GM23338 (cell line): ENCODE measurements at regions not wholly inside any gene's neighbourhood (a gene's known extent, or its start where the extent isn't known, plus 50 kb on each side); places are given as distances from the start of the nearest gene placed in this dataset.

ENCODE experiments used
- ATAC-seq: fragments of 200-7000 bp; cut with Tn5 transposase; 3 replicates; pipeline ENCODE4 v1.9.1; 2020
- DNase-seq: peaks from one replicate; pipeline ENCODE4 v3.0.0-alpha.2; 2015; ENCODE audit warnings: low spot score
- H2AFZ ChIP-seq: fragments of 200-600 bp; sonication (generic); 2 replicates; pipeline ENCODE4 v1.8.0; 2016; ENCODE audit warnings: antibody characterized with exemption, mild to moderate bottlenecking, moderate library complexity
- H3F3A ChIP-seq: fragments of 200-600 bp; sonication (generic); replicated peaks from 2 replicates; pipeline ENCODE4 v1.8.0; 2017; ENCODE audit warnings: antibody characterized with exemption, mixed run types, low read depth
- H3K27ac ChIP-seq: fragments of 200-600 bp; sonication (generic); 2 replicates; pipeline ENCODE4 v1.6.1; 2016; ENCODE audit warnings: low read depth
- H3K27me3 ChIP-seq: fragments of 200-600 bp; sonication (generic); 2 replicates; pipeline ENCODE4 v1.8.0; 2016; ENCODE audit warnings: mild to moderate bottlenecking, mixed run types, moderate library complexity; ENCODE audit not compliant: insufficient read depth
- H3K36me3 ChIP-seq: fragments of 200-600 bp; sonication (generic); 2 replicates; pipeline ENCODE4 v1.8.0; 2016; ENCODE audit warnings: mild to moderate bottlenecking; ENCODE audit not compliant: insufficient read depth
- H3K4me1 ChIP-seq: fragments of 200-600 bp; sonication (generic); 2 replicates; pipeline ENCODE4 v1.8.0; 2016; ENCODE audit warnings: mild to moderate bottlenecking, moderate library complexity; ENCODE audit not compliant: insufficient read depth
- H3K4me2 ChIP-seq: fragments of 200-600 bp; sonication (generic); 2 replicates; pipeline ENCODE4 v1.7.1; 2017; ENCODE audit warnings: mixed run types
- H3K4me3 ChIP-seq: fragments of 200-600 bp; sonication (generic); 2 replicates; pipeline ENCODE4 v1.6.1; 2016; ENCODE audit warnings: mixed run types
- H3K79me2 ChIP-seq: fragments of 200-600 bp; sonication (generic); replicated peaks from 2 replicates; pipeline ENCODE4 v1.8.0; 2017; ENCODE audit warnings: mild to moderate bottlenecking; ENCODE audit not compliant: insufficient read depth
- H3K9me2 ChIP-seq: fragments of 200-600 bp; sonication (generic); 2 replicates; pipeline ENCODE4 v1.8.0; 2017; ENCODE audit not compliant: insufficient read depth
- H4K20me1 ChIP-seq: fragments of 200-600 bp; sonication (generic); replicated peaks from 2 replicates; pipeline ENCODE4 v1.8.0; 2017; ENCODE audit warnings: mild to moderate bottlenecking; ENCODE audit not compliant: insufficient read depth
- H3K27ac Mint-ChIP-seq: 2 replicates; pipeline ENCODE4 v1.8.0; 2020; ENCODE audit warnings: inconsistent platforms, mild to moderate bottlenecking, moderate library complexity, mixed read lengths
- H3K27me3 Mint-ChIP-seq: 3 replicates; pipeline ENCODE4 v1.8.0; 2022; ENCODE audit warnings: low read depth, mild to moderate bottlenecking, moderate library complexity, mixed read lengths, inconsistent platforms; ENCODE audit not compliant: insufficient read depth, poor library complexity
- H3K36me3 Mint-ChIP-seq: 3 replicates; pipeline ENCODE4 v1.8.0; 2021; ENCODE audit warnings: low read depth, mild to moderate bottlenecking, inconsistent platforms, moderate library complexity, mixed read lengths
- H3K4me1 Mint-ChIP-seq: 3 replicates; pipeline ENCODE4 v1.8.0; 2020; ENCODE audit warnings: mild to moderate bottlenecking, inconsistent platforms, mixed read lengths
- H3K4me3 Mint-ChIP-seq: 3 replicates; pipeline ENCODE4 v1.8.0; 2021; ENCODE audit warnings: moderate library complexity, mild to moderate bottlenecking, inconsistent platforms, mixed read lengths
- H3K9me3 Mint-ChIP-seq: 3 replicates; pipeline ENCODE4 v1.8.0; 2020; ENCODE audit warnings: moderate library complexity, mild to moderate bottlenecking, inconsistent platforms, mixed read lengths
- CREB1 ChIP-seq: fragments of 250-450 bp; sonication (Bioruptor Pico); IDR thresholded peaks from 2 replicates; pipeline ENCODE4 v1.5.0; 2020; ENCODE audit warnings: low read depth, mild to moderate bottlenecking, moderate library complexity
- EZH2 ChIP-seq: fragments of 200-600 bp; sonication (generic); IDR thresholded peaks from one replicate; pipeline ENCODE4 v1.8.0; 2017; ENCODE audit warnings: antibody characterized with exemption, mild to moderate bottlenecking, low read depth; ENCODE audit not compliant: unreplicated experiment
- ZNF331 ChIP-seq: fragments of 250-450 bp; sonication (Bioruptor Pico); IDR thresholded peaks from 2 replicates; pipeline ENCODE4 v1.5.0; 2020; ENCODE audit warnings: low read depth, mild to moderate bottlenecking, moderate library complexity
- TF ChIP-seq, protein P1 (sequence below): IDR thresholded peaks from one replicate; pipeline ENCODE4 v1.6.1; 2018; ENCODE audit warnings: antibody characterized with exemption; ENCODE audit not compliant: unreplicated experiment
- TF ChIP-seq, protein P2 (sequence below), 2 experiments: fragments of 200-600 bp in 1 of 2; sonication (generic) in 1 of 2; conservative IDR thresholded peaks; 2 replicates each; pipeline versions ENCODE4 v1.5.1 to v1.6.1; 2016 to 2017; ENCODE audit warnings: antibody characterized with exemption in 2 of 2, low read depth in 2 of 2, mild to moderate bottlenecking in 2 of 2, moderate library complexity in 1 of 2
- TF ChIP-seq, protein P3 (sequence below): fragments of 250-450 bp; sonication (Bioruptor Pico); IDR thresholded peaks from 2 replicates; pipeline ENCODE4 v1.5.0; 2020; ENCODE audit warnings: mild to moderate bottlenecking, moderate library complexity
- TF ChIP-seq, protein P4 (sequence below): IDR thresholded peaks from 2 replicates; pipeline ENCODE4 v1.6.1; 2016; ENCODE audit warnings: antibody characterized with exemption

DNA sequence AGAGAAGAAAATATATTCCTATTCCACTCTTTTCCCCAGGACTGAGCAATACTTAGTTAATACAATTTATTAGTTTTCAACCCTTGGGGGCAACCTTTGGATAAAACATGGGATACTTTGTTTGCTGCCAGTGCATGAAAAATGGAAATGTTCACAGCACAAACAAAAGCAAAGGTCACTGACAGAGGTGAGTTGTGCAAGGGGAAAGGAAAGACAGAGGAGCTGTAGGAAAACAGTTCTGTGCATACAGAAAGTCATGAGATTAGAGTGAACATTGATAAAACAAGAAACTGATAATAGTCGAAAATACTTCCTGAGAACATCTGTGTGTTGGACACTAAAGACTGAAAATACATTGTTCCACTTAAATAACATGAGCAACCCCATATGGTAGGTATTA, 779.8 kb downstream of the TLE4 start (continued):
- TF ChIP-seq CREB1 (CRISPR knock-in tag) (no peak), ZNF331 (CRISPR knock-in tag) (no peak)
- TF ChIP-seq, protein P1, sequence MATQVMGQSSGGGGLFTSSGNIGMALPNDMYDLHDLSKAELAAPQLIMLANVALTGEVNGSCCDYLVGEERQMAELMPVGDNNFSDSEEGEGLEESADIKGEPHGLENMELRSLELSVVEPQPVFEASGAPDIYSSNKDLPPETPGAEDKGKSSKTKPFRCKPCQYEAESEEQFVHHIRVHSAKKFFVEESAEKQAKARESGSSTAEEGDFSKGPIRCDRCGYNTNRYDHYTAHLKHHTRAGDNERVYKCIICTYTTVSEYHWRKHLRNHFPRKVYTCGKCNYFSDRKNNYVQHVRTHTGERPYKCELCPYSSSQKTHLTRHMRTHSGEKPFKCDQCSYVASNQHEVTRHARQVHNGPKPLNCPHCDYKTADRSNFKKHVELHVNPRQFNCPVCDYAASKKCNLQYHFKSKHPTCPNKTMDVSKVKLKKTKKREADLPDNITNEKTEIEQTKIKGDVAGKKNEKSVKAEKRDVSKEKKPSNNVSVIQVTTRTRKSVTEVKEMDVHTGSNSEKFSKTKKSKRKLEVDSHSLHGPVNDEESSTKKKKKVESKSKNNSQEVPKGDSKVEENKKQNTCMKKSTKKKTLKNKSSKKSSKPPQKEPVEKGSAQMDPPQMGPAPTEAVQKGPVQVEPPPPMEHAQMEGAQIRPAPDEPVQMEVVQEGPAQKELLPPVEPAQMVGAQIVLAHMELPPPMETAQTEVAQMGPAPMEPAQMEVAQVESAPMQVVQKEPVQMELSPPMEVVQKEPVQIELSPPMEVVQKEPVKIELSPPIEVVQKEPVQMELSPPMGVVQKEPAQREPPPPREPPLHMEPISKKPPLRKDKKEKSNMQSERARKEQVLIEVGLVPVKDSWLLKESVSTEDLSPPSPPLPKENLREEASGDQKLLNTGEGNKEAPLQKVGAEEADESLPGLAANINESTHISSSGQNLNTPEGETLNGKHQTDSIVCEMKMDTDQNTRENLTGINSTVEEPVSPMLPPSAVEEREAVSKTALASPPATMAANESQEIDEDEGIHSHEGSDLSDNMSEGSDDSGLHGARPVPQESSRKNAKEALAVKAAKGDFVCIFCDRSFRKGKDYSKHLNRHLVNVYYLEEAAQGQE: no peak
- TF ChIP-seq, protein P2, sequence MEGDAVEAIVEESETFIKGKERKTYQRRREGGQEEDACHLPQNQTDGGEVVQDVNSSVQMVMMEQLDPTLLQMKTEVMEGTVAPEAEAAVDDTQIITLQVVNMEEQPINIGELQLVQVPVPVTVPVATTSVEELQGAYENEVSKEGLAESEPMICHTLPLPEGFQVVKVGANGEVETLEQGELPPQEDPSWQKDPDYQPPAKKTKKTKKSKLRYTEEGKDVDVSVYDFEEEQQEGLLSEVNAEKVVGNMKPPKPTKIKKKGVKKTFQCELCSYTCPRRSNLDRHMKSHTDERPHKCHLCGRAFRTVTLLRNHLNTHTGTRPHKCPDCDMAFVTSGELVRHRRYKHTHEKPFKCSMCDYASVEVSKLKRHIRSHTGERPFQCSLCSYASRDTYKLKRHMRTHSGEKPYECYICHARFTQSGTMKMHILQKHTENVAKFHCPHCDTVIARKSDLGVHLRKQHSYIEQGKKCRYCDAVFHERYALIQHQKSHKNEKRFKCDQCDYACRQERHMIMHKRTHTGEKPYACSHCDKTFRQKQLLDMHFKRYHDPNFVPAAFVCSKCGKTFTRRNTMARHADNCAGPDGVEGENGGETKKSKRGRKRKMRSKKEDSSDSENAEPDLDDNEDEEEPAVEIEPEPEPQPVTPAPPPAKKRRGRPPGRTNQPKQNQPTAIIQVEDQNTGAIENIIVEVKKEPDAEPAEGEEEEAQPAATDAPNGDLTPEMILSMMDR (conservative IDR thresholded peaks at IDR 0.05; ENCODE audit: low read depth in 2 of 2): no peak

DNA sequence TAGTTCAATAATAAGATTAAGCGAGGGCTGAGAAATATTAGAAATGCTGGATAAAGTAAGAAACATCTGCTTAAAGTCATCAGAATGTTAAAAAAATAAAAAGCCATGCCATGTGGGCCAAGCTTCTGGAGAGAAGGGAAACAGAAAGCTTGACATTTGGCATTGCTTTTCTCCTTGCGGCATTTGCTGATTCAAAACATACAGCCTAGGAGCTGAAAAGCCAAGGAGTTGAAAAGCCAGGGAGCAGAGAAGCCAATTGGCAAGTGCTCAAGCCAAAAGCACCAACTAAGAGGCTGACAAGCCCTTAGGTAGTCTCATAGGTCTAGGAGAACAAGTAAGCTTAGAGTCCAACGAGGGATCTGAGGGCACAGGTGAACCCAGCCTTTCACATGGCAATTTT, 754.3 kb downstream of the TLE4 start:
- Mint-ChIP-seq H3K4me1 (no peaks in the 10 kb centered on the region), H3K27me3 (no peaks in the 10 kb centered on the region)
- H3K4me3 ChIP-seq: no peak overlapping the region

More for the DNA sequence above, 754.3 kb downstream of the TLE4 start:
- H3K4me1 ChIP-seq: no peaks in the 10 kb centered on the region
- H3K9me3 Mint-ChIP-seq: peaks cover 18% of the 10 kb centered on the region
- no peaks in the 10 kb centered on the region for H3K36me3 ChIP-seq
- DNase-seq (no peak), ATAC-seq (no peak)
- no peak overlapping the region for H3K27ac ChIP-seq
- H3K27me3 ChIP-seq: no peaks in the 10 kb centered on the region
- H3K36me3 Mint-ChIP-seq: peaks cover 9% of the 10 kb centered on the region; the same call in 2 of the 3 replicates
- no peak overlapping the region for H3K4me2 ChIP-seq
- H3F3A ChIP-seq: no peaks in the 10 kb centered on the region
- no peak for TF ChIP-seq EZH2
- TF ChIP-seq, protein P3, sequence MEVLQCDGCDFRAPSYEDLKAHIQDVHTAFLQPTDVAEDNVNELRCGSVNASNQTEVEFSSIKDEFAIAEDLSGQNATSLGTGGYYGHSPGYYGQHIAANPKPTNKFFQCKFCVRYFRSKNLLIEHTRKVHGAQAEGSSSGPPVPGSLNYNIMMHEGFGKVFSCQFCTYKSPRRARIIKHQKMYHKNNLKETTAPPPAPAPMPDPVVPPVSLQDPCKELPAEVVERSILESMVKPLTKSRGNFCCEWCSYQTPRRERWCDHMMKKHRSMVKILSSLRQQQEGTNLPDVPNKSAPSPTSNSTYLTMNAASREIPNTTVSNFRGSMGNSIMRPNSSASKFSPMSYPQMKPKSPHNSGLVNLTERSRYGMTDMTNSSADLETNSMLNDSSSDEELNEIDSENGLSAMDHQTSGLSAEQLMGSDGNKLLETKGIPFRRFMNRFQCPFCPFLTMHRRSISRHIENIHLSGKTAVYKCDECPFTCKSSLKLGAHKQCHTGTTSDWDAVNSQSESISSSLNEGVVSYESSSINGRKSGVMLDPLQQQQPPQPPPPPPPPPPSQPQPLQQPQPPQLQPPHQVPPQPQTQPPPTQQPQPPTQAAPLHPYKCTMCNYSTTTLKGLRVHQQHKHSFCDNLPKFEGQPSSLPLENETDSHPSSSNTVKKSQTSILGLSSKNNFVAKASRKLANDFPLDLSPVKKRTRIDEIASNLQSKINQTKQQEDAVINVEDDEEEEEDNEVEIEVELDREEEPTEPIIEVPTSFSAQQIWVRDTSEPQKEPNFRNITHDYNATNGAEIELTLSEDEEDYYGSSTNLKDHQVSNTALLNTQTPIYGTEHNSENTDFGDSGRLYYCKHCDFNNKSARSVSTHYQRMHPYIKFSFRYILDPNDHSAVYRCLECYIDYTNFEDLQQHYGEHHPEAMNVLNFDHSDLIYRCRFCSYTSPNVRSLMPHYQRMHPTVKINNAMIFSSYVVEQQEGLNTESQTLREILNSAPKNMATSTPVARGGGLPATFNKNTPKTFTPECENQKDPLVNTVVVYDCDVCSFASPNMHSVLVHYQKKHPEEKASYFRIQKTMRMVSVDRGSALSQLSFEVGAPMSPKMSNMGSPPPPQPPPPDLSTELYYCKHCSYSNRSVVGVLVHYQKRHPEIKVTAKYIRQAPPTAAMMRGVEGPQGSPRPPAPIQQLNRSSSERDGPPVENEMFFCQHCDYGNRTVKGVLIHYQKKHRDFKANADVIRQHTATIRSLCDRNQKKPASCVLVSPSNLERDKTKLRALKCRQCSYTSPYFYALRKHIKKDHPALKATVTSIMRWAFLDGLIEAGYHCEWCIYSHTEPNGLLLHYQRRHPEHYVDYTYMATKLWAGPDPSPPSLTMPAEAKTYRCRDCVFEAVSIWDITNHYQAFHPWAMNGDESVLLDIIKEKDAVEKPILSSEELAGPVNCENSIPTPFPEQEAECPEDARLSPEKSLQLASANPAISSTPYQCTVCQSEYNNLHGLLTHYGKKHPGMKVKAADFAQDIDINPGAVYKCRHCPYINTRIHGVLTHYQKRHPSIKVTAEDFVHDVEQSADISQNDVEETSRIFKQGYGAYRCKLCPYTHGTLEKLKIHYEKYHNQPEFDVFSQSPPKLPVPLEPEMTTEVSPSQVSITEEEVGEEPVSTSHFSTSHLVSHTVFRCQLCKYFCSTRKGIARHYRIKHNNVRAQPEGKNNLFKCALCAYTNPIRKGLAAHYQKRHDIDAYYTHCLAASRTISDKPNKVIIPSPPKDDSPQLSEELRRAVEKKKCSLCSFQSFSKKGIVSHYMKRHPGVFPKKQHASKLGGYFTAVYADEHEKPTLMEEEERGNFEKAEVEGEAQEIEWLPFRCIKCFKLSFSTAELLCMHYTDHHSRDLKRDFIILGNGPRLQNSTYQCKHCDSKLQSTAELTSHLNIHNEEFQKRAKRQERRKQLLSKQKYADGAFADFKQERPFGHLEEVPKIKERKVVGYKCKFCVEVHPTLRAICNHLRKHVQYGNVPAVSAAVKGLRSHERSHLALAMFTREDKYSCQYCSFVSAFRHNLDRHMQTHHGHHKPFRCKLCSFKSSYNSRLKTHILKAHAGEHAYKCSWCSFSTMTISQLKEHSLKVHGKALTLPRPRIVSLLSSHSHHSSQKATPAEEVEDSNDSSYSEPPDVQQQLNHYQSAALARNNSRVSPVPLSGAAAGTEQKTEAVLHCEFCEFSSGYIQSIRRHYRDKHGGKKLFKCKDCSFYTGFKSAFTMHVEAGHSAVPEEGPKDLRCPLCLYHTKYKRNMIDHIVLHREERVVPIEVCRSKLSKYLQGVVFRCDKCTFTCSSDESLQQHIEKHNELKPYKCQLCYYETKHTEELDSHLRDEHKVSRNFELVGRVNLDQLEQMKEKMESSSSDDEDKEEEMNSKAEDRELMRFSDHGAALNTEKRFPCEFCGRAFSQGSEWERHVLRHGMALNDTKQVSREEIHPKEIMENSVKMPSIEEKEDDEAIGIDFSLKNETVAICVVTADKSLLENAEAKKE (CRISPR knock-in tag): no peak
- TF ChIP-seq, protein P4, sequence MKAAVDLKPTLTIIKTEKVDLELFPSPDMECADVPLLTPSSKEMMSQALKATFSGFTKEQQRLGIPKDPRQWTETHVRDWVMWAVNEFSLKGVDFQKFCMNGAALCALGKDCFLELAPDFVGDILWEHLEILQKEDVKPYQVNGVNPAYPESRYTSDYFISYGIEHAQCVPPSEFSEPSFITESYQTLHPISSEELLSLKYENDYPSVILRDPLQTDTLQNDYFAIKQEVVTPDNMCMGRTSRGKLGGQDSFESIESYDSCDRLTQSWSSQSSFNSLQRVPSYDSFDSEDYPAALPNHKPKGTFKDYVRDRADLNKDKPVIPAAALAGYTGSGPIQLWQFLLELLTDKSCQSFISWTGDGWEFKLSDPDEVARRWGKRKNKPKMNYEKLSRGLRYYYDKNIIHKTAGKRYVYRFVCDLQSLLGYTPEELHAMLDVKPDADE: no peak
- TF ChIP-seq, protein P2 (conservative IDR thresholded peaks at IDR 0.05; ENCODE audit: low read depth in 2 of 2): no peak
- H4K20me1 ChIP-seq: no peaks in the 10 kb centered on the region
- H3K27ac Mint-ChIP-seq: no peak overlapping the region
- H3K4me3 Mint-ChIP-seq: no peak overlapping the region
- no peaks in the 10 kb centered on the region for H3K79me2 ChIP-seq
- no peaks in the 10 kb centered on the region for H3K9me2 ChIP-seq
- H2AFZ ChIP-seq: no peak overlapping the region
